CD1c-positive myeloid dendritic cell (primary cell): ENCODE measurements at regions not wholly inside any gene's neighbourhood (a gene's known extent, or its start where the extent isn't known, plus 50 kb on each side); places are given as distances from the start of the nearest gene placed in this dataset.
"Not testable (repeated sequence)": the region's sequence is repeated elsewhere in the genome, so short reads cannot be mapped to it uniquely, and the experiment has no call there.

Source experiments
- DNase-seq: peaks from one replicate; pipeline ENCODE4 v3.0.0-alpha.2; 2016; ENCODE audit errors: extremely low spot score

DNA sequence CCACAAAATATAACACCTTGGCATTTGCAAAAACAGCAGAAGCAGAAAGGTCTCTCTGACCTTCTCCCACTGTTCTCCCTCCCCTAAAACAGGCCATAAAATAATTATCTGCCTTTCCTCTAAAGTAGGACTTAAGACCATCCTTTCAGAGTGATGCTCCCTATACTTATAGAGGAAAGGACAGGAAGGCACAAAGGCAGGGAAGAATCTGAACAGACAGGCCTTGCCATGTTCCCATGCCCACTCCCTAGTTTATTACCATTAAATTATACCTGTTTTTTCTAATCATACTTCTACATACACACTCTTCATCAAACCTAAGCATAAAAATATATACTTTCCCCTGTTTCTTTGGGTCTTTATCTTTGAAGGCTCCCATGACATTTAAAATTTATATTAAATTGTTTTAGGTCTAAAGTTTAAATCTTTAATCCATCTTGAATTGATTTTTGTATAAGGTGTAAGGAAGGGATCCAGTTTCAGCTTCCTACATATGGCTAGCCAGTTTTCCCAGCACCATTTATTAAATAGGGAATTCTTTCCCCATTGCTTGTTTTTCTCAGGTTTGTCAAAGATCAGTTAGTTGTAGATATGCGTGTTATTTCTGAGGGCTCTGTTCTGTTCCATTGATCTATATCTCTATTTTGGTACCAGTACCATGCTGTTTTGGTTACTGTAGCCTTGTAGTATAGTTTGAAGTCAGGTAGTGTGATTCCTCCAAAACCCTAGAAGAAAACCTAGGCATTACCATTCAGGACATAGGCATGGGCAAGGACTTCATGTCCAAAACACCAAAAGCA, 755.8 kb upstream of the ADGRB3 start:
- not testable (repeated sequence) for DNase-seq

GRCh38 chr6:67878216-67878615, 756.9 kb upstream of the ADGRB3 start:
- DNase-seq = not testable (repeated sequence)

DNA sequence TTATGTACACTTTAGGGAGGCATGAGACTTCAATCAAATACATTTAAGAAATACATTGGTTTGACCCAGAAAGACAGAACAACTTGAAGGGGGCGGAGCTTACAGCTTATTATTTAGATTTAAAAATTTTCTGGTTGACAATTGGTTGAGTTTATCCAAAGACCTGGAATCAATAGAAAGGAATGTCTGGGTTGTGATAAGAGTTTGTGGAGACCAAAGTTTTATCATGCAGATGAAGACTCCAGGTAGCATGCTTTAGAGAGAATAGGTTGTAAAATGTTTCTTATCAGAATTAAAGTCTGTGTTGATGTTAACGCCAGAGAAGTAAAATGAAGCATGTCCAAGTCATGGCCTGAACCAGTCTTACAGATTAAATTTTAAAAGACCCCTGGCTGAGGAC, 757.8 kb upstream of the ADGRB3 start:
- no peak for DNase-seq

GRCh38 chr6:67875877-67876383, 759.2 kb upstream of the ADGRB3 start:
- no peak for DNase-seq

DNA sequence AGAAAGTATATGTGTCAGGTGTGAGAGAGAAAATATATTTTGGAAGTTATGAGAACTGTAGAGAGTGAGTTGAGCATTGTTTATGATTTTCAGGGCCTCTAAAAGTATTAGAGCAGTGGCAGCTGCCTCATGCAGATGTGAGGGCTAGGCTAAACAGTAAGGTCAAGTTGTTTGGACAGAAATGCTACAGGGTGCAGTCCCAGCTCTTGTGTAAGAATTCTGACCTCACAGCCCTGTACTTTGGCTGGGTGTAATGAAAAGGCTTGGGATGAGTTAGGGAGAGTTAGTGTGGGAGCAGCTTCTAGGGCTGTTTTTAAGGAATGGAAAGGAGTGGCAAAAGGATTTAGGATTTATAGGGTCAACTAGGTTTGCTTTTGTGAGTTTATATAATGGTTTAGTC, 764.8 kb upstream of the ADGRB3 start:
- no peak for DNase-seq

DNA sequence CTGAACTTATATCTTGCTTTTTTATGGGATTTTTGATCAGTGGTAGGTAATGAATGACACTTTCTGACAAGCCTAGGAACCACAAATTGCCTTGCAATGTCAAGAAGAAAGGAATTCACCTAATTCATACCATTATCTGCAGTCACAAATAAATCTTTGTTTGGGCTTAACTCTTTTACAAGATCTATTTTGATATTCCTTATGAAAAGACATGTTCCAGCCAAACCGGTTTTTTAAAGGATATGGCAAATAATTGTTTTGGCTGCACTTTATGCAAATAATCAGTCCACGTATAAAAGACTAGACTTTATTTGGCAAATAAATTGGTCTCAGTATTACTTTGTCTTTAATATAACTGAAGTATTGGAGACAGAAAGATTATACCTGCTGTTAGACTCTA, 771.7 kb upstream of the ADGRB3 start:
- DNase-seq = no peak

GRCh38 chr6:67854098-67854497, 781.0 kb upstream of the ADGRB3 start:
- no peak for DNase-seq

DNA sequence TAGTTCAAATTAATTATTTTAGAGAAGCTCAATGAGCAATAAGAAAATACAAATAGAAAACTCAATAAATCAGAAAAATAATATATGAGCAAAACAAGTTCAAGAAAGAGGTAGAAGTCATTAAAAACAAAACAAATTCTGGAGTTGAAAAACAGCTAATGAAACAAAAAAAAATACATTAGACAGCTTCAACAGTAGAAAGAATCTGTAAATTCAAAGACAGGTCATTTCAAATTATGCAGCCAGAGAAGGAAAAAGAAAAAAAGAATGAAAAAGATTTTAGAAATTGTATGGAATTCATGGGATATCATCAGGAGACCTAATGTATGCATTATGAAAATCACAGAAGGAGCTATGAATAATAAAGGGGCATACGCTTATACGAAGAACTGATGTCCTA, 795.3 kb upstream of the ADGRB3 start:
- no peak for DNase-seq

GRCh38 chr6:67825201-67825895, 809.7 kb upstream of the ADGRB3 start:
- no peak for DNase-seq

- DNase-seq = no peak
Measured at GRCh38 chr6:67818322-67818721, 816.8 kb upstream of the ADGRB3 start.

DNA sequence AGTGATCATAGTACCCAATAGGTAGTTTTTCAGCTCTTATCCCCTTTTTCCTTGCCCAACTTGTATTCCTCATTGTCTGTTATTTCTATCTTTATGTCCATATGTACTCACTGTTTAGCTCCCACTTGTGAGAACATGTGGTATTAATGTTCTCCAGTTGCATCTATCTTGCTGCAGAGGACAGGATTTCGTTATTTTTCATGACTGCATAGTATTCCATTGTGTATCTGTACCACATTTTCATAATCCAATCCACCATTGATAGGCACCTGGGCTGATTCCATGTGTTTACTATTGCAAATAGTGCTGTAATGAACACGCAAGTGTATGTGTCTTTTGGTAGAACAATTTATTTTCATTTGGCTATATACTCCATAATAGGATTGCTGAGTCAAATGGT, 819.5 kb upstream of the ADGRB3 start:
- no peak for DNase-seq

GRCh38 chr6:67814262-67814661, 820.8 kb upstream of the ADGRB3 start:
- DNase-seq = no peak

GRCh38 chr6:67812693-67813092, 822.4 kb upstream of the ADGRB3 start:
- no peak for DNase-seq

- no peak for DNase-seq
Measured at GRCh38 chr6:67812125-67812524, 823.0 kb upstream of the ADGRB3 start.

GRCh38 chr6:67811239-67812037, 823.6 kb upstream of the ADGRB3 start:
- no peak for DNase-seq

DNA sequence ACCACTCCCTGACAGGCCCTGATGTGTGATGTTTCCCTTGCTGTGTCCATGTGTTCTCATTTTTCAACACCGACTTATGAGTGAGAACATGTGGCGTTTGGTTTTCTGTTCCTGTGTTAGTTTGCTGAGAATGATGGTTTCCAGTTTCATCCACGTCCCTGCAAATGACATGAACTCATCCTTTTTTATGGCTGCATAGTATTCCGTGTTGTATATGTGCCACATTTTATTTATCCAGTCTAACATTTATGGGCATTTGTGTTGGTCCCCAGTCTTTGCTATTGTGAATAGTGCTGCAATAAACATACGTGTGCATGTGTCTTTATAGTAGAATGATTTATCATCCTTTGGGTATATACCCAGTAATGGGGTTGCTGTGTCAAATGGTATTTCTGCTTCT, 830.3 kb upstream of the ADGRB3 start:
- not testable (repeated sequence) for DNase-seq

DNA sequence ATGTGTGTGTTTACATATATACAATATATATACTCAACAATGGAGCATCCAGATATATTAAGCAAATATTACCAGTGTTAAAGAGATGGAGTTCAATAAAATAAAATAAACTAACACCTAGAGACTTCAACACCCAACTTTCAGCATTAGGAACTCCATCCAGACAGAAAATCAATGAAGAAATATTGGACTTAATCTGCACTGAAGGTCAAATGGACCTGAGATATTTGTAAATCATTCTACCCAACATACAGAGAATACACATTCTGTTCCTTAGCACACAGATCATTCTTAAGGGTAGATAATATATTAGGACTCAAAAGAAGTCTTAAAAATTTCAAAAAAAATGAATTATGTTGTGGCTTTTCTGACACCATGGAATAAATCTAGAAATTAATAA, 832.3 kb upstream of the ADGRB3 start:
- no peak for DNase-seq

GRCh38 chr6:67792996-67793395, 842.1 kb upstream of the ADGRB3 start:
- no peak for DNase-seq

DNA sequence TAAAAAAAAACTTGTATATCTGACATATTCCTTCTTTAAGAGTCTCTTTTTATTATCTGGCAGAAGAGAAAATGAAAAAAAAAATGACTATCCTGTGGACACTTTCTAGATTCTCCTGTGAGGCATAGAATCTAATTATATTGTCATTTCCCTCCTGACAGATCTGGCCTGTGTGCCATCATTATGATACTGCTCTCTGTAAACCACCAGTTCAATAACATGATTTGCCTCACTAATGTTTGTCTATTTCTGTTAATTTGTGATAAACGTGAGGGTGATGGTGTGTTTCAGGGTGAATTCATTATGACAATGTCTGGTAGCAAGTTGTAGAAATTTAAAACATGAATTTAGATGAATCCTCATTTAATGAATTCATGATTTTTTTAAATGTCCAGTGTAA, 844.5 kb upstream of the ADGRB3 start:
- no peak for DNase-seq

- not testable (repeated sequence) for DNase-seq
Measured at GRCh38 chr6:67787119-67787518, 848.0 kb upstream of the ADGRB3 start.

DNA sequence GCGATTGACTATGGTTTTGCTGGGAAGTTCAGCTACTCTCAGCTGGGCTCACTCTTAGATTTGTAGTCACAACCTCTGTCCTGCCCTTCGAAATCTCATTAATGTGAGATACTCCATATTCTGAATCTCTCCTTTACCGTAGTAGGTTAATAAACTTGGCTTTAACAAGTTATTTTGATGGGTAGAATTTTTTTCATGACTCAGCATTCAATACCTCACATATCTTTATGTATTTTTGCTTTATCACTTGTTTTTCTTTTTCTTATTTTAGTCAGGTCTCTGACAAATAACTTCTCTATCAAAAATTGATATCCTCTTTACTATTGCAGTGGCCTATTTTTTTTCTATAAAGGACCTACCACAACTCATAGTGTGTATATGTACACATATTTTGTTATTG, 855.2 kb upstream of the ADGRB3 start:
- no peak for DNase-seq

- DNase-seq = no peak
Measured at GRCh38 chr6:67775333-67775732, 859.7 kb upstream of the ADGRB3 start.
